GDM1 (cell line): ENCODE measurements at regions not wholly inside any gene's neighbourhood (a gene's known extent, or its start where the extent isn't known, plus 50 kb on each side); places are given as distances from the start of the nearest gene placed in this dataset.
"Not testable (repeated sequence)": the region's sequence is repeated elsewhere in the genome, so short reads cannot be mapped to it uniquely, and the experiment has no call there.

Source experiments
- DNase-seq: peaks from one replicate; lab custom pipeline; 2025; lab: John Stamatoyannopoulos, UW

GRCh38 chr5:122669709-122670108 is 105.2 kb upstream of the SNX2 start:
- DNase-seq, result not testable (repeated sequence)

- DNase-seq, result no peak
Measured at GRCh38 chr5:122673343-122673742, 101.5 kb upstream of the SNX2 start.

- no peak for DNase-seq
Measured at GRCh38 chr5:122674385-122674784, 100.5 kb upstream of the SNX2 start.

GRCh38 chr5:122680623-122681350 is 94.1 kb upstream of the SNX2 start:
- DNase-seq, result no peak

DNA sequence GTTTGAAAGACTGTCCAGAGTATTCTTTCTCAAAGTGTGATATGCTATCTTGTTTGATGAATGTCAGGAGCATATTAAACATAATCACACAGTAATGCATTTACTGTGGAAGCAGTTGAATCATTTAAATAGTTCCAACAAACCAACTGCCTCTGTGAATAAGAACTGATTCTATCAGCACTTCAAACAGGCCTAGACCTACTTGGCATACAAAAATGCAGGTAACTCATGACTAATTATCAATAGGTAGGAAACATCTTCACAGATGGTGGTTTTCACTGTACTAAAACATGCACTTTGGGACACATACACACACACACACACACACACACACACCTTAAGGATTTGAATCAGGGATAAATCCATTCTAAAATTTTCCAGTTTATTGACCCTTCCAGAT is 91.2 kb upstream of the SNX2 start:
- DNase-seq, result no peak

DNA sequence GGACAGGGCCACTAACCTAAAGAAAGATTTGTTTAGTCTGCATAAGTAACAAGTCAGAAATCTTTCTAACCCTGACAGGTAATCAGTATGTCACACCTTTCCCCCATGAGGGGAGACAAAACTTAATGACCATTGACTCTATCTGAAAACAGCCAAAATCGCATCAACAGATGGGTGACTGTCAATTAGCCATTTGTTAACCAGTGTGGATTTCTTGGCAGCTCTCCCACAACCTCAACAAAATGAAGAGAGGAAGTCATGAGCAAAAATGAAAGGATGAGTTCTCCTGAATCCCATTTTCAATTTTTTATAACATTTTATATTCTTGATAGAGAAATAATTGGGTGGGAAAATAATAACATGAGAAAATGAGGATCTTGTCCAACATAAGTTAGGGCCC is 84.6 kb upstream of the SNX2 start:
- DNase-seq, result no peak

- DNase-seq, result no peak
Measured at GRCh38 chr5:122691931-122692330, 82.9 kb upstream of the SNX2 start.

DNA sequence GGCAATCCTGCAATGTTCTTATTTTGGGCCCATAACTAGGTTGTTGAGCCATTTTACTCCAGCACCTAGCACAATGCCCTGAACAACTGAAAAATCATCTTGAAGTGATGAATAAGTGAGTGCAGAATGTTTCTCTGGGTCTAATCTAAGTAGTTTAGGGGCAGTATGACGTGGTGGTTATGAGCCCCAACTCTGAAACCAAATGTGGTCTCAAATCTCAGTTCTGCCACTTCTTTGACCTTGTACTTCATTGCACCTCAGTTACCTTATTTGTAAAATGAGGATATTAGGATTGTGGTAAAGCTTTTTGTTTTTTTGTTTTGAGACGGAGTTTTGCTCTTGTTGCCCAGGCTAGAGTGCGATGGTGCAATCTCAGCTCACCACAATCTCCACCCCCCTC is 80.9 kb upstream of the SNX2 start:
- no peak for DNase-seq

DNA sequence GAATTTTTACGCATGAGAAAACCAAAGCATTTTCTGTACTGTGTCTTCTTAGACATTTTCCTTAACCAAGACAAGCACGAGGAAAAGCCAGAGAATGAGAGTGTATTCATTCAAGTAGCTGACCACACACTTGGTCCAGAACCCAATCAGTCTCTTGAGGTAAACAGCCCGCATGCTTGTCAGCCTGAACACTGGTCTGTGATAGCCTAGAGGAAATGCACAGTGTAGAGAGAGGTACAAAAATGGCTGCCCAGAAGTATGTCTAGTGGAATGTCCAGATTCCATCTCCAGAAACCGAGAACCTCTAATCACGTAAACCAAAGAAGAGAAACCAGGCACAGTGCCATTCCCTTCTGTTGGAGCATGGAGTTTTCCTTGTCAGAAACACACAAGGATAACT is 80.0 kb upstream of the SNX2 start:
- no peak for DNase-seq

DNA sequence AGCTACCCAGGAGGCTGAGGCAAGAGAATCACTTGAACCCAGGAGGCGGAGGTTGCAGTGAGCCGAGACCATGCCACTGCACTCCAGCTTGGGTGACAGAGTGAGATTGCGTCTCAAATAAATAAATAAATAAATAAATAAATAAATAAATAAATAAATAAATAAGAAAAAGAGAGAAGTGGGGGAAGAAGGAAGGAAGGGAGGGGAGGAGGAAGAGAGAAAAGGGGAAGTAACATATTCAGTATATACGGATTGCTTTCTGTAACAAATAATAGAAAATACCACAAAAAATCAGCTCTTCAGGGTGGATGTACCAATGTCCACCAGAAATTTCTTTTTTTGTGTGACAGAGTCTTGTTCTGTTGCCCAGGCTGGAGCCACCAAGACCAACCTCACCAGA is 78.1 kb upstream of the SNX2 start:
- DNase-seq, result not testable (repeated sequence)

DNA sequence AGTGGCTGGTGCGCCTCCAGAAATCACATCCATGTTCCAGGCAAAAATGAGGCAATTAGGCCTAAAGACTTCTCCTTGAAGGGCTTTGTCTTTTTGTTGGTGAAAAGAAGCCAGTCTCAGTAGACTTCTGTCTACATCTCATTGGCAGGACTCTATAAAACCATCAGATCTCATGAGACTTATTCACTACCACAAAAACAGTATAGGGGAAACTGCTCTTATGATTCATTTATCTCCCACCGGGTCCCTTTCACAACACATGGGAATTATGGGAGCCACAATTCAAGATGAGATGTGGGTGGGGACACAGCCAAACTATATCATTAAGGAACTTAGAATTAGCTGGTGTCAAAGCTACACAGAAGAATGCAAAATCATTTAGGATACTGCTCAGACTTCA is 77.7 kb upstream of the SNX2 start:
- DNase-seq, result no peak

GRCh38 chr5:122699201-122699600 is 75.7 kb upstream of the SNX2 start:
- no peak for DNase-seq

DNA sequence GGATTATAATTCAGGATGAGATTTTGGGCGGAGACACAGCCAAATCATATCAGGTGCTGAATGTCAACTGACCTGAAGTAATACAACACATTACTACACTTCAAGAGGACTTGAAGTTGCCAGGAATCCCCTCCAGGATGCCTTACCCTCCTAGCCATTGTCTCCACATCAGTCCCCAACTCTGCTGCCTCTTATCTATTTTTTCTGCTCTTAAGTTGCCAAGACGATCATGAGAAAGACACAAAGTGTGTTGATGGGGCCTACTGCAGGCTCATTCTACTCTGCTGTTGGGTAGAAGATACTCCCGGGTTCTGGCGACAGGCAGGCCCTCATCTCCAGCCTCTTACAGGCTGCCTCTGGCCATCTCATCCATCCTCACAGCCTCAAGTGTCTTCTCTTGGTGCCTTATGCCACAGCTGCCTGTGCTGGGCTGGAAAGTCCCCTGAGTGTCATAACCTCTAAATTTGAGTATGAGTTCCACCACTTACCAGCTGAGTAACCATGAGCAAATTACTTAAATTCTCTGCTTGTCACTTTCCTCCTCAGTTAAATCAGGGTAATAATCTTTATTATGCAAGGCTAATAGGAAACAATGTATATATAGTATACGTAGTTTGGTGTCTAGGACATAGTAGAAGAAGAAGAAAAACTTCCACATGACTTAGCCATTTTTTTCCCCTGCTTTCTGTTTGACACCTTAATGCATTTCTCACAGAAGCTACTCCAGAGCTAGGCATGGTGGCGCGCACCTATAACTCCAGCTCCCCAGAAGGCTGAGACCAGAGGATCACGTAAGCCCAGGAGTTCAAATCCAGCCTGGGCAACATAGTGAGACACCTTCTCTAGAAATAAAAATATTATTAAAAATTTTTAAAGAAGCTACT is 73.0 kb upstream of the SNX2 start:
- DNase-seq, result no peak

DNA sequence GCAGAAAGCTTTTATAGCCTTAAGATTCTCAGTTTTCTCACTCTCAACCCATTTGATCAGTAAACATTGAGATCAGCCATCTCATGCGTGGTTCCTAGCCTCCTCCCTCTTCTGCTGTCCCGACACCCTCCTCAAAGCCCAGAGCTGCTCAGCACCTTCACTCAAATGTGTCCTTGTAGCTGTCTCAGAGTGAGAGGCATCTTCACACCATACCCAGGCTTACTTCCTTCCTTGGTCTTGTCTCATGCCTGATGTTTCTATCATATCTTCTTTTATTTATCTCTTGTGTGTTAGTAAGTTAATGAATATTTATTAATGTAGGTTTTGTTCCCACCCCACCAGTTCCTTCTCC is 72.4 kb upstream of the SNX2 start:
- DNase-seq, result no peak

- DNase-seq, result no peak
Measured at GRCh38 chr5:122703203-122703602, 71.7 kb upstream of the SNX2 start.

DNA sequence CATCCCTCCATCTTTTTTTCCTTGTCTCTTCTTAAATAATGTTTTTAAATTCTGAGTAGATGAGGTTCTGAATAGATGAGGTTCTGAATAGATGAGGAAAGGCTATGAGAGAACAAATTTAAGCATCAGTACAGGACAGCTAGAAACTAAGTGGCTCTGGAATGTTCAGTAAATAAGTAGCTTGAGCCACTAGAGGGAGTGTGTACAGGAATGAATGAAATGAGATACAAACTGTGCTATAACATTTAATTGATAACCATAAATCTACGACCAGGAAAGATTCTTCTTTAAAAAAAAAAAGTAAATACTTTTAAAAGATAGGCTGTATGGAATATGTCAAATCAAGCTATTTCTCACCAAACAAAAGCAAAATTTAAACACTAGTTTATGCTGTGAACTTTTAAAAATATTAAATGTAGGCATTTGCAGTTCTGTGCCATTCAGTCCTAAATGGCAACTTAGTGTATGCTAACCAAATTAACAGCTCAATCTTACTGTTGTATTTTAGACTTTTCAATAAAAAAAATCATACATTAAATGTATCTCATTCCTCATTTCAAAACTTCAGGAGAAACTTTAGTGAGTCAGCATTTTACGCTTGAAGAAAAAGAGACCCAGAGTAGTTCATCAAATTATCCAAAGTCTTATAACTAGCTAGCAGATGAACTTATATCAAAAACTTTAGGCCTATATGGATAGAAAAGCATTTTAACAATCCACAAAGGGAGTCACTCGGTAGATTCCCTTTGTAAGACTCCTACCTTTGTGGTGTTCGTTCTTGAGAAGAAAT is 70.4 kb upstream of the SNX2 start:
- peak; percentile 5 for DNase-seq

DNA sequence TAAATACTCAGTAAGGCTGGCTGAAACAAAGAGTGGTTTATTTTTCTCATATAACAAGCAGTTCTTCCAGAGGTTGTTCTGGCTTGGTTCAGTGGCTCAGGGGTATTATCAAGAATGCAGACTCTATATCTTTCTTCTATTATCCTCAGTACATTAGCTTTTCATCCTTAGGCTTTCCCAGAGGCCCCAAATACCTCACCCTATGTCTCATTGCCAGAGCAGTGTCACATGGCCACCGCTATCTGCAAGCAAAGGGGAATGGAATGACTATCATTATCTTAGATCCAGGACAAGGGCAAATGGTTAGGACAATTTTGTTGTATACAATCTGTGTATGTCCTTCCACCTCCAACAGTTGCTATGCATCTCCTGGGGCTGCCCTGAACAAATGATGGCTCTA is 69.0 kb upstream of the SNX2 start:
- no peak for DNase-seq

GRCh38 chr5:122707796-122708195 is 67.1 kb upstream of the SNX2 start:
- no peak for DNase-seq

DNA sequence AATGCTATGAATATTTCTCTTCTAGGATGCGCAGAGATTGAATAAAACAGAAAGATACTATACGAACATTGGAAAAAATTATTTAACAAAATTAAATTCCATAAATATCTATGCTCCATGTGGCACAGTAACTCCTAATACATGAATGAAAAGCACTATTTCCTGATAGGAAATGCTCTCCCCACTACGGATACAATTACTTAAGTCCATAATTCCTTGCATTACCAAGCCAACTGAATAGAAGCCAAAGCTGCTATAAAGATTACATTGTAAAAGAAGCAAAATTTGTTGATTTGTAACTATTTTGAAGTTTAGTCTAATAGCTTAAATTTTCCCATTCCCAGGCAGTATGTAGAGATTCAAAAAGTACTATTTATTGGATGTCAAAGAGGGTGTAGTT is 61.8 kb upstream of the SNX2 start:
- no peak for DNase-seq

- DNase-seq, result no peak
Measured at GRCh38 chr5:122715095-122715494, 59.8 kb upstream of the SNX2 start.

DNA sequence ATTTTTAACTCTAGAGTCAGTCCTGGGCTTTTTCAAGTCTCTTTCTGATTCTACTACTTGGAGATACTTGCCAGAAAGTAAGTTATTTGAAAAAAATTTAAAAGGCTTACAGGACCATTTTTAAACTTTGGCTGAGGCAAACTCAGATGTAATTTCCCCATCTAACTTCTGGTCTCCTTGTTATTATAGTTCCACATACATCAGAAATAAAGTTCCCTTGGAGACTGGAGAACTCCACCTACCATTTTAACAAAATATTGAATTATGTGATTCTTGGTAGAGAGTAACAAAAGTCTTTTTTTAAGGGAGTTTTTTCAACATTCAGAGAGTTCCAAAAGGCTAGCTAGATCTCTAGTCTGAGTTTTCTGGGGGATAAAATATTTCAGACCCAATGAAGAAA is 56.3 kb upstream of the SNX2 start:
- no peak for DNase-seq

GRCh38 chr5:122719991-122720746 is 54.7 kb upstream of the SNX2 start:
- no peak for DNase-seq
